D721Med (cell line): ENCODE measurements at regions not wholly inside any gene's neighbourhood (a gene's known extent, or its start where the extent isn't known, plus 50 kb on each side); places are given as distances from the start of the nearest gene placed in this dataset.

Experiments
- DNase-seq: peaks from one replicate; pipeline ENCODE4 v3.0.0; 2011; ENCODE audit warnings: low spot score; ENCODE audit not compliant: insufficient read length
- FAIRE-seq: peaks from 2 replicates; lab custom pipeline; 2011; peaks lifted over from hg19 to GRCh38; lab: Jason Lieb, UNC
- TF ChIP-seq, protein P1 (sequence below): IDR thresholded peaks from 2 replicates; pipeline ENCODE4 v1.5.1; 2012; ENCODE audit warnings: mild to moderate bottlenecking, control low read depth; ENCODE audit not compliant: insufficient read depth; ENCODE audit errors: missing control alignments

DNA sequence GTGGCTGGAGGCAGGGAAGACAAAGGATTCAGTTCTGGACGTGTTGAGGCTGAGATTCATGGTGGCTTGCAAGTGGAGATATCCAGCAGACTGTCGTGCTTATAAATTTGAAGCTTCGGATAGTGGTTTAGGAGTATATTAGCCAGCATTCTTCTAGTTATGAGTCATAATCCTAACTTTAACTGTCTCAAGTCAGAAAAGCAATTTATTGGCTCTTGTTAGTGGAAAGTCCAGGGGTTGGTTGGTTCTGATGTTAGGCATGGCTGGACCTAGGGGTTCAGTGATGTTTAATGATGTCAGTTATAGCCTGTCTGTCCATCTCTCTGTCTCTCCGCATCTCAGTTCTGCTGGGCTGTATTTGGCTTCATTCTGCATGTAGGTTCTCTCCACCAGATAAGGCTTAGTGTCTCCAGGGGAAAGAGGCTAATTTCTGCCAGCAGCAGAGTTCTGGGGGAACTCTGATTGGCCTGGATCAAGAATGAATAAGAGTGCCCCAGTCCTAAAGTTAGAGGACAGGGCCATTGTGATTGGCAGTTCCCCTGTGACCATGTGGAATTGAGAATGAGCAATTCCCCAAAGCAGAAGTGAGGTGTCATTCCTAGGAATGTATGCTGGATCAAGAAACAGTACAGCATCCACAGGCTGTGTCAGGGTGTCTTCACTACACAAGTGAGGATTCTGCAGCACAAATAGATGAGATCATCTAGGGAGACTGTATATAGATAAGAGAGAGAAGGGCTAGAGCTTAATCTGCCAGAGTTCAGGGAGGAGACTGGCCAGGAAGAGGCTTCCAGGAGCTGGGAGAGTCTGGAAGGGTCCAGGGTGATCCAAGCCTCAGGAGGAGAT lies 72.9 kb upstream of the SHB start:
- TF ChIP-seq, protein P1, sequence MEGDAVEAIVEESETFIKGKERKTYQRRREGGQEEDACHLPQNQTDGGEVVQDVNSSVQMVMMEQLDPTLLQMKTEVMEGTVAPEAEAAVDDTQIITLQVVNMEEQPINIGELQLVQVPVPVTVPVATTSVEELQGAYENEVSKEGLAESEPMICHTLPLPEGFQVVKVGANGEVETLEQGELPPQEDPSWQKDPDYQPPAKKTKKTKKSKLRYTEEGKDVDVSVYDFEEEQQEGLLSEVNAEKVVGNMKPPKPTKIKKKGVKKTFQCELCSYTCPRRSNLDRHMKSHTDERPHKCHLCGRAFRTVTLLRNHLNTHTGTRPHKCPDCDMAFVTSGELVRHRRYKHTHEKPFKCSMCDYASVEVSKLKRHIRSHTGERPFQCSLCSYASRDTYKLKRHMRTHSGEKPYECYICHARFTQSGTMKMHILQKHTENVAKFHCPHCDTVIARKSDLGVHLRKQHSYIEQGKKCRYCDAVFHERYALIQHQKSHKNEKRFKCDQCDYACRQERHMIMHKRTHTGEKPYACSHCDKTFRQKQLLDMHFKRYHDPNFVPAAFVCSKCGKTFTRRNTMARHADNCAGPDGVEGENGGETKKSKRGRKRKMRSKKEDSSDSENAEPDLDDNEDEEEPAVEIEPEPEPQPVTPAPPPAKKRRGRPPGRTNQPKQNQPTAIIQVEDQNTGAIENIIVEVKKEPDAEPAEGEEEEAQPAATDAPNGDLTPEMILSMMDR = no peak
- no peak for FAIRE-seq
- no peak for DNase-seq

DNA sequence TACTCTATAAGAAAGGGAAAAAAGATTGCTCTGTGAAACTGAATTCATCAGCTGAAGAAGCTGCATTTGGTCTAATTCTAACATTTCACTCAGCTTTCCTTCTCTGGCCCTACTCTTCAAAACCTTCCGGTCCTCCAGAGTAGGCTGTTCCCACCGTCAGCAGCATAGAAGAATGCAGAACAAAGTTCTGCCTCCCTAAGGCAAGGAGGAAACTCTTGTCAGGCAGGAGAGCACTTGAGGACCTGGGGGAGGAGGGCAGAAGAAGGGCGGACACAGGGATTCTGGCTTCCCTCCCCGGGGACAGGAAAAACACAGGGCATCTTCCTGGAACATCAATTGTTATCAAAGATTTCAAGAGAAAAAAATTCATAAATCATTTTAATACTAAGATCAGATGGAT lies 69.2 kb upstream of the SHB start:
- FAIRE-seq = no peak
- no peak for DNase-seq
- TF ChIP-seq, protein P1 = no peak

DNA sequence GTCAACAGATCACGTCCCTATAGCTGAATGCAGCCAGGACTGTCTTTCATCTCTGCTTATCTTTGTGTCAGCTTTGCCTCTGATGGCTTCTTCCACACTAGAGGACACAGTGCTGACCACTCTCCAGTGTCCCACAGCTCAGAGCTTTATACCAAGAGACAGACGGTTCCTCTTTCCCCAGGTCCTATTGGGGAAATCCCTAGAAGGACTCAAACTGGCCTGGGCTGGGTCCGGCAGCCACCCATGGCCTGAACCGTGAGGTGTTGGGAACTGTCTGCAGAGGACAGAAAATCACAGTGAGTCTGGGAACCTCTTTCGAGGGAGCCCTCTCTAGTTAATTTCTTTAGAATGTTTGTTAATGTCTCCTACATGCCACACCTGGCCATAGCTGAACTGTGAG lies 68.3 kb upstream of the SHB start:
- FAIRE-seq (no peak), DNase-seq (no peak)
- TF ChIP-seq, protein P1 = no peak

DNA sequence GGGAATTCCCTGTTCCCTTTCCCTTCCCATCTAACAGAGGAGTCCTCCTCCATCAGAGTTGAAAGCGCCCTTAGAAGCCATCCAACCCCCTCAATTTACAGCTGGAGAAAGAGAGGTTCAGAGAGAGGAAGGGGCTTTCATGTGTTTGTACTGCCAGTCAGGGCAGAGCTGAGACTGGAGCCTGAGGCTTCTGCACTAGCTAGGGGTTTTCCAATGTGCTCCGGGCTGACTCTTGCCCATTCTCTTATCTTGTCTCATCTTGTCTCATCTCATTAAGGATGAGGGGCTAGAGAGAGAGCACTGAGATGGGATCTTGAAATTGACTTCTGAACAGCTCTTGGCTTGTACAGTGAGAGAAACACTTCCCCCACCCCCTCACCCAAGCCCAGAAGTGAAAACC lies 67.4 kb upstream of the SHB start:
- FAIRE-seq (no peak), DNase-seq (no peak)
- TF ChIP-seq, protein P1 = no peak

DNA sequence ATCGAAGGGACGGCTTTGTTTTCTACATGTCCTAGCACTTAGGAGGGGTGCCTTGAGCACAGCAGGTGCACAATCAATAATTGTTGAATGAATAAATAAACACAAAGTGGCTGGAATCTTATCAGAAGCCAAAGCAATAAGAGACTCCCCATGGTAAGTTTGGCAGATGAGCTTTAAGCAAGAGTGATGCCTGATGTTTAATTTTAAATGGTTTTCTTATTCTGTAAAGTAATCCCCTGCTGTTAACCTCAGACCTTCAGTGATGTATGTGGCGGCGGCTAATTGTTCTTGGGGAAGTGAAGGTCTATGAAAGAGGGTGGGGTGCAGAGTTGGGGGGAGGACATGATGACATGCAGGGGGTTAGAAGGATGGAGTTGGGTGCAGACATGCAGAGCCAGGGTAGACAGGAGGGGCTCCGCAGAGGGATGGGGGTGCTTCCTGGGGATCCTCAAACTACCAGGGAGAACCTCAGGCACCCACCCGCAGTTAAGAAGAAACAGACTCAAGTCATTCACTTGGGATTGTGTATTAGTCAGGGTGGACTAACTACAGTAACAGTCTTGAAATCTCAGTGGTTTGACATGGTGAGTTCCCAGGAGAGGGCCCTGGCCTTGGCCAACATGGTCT lies 65.7 kb upstream of the SHB start:
- DNase-seq (no peak), FAIRE-seq (no peak)
- TF ChIP-seq, protein P1 = no peak

DNA sequence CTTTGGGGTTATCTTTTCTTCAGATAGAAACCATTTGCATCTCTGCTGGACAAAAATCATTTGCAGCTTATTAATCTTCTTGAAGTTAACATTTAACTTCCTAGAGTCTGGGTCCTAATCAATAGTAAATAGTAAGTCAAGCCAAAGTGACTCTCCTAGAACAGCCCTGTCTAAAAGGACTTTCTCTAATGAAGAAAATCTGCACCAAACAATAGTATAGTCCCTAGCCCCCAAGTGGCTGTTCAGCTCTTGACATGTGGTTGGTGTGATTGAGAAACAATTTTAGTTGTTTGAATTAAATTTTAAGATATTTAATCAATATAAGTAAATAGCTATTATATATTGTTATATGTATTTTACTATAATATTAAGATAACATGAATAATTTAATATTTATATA lies 64.6 kb upstream of the SHB start:
- TF ChIP-seq, protein P1 = no peak
- DNase-seq = no peak
- FAIRE-seq = no peak

DNA sequence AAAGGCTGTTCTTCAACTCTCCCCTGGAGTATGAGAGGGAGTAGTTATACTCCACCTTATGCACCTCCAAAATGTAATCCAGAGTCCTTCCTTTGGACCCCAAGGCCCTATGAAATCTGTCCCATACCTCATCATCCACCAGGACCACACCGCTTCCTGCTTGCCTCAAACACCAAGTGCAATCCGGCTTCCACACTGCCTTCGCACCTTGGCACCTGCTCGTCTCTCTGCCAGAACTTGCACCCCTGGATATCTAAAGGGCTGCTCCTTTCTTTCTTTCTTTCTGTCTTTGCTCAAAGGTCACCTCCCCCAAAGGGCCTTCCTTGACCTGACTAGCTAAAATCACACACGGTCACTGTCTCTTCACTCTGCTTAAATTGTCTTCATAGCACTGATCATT lies 63.9 kb upstream of the SHB start:
- TF ChIP-seq, protein P1 = no peak
- DNase-seq (no peak), FAIRE-seq (no peak)
